ES-I3 (cell line): ENCODE measurements at regions not wholly inside any gene's neighbourhood (a gene's known extent, or its start where the extent isn't known, plus 50 kb on each side); places are given as distances from the start of the nearest gene placed in this dataset.

ENCODE experiments used
- H3K36me3 ChIP-seq: 2 replicates; pipeline ENCODE4 v1.6.1; 2013; ENCODE audit warnings: mild to moderate bottlenecking, low read length, control low read depth, moderate library complexity; ENCODE audit not compliant: insufficient read depth
- H3K4me1 ChIP-seq: 2 replicates; pipeline ENCODE4 v1.6.1; 2013; ENCODE audit warnings: mild to moderate bottlenecking, control low read depth, low read length; ENCODE audit not compliant: insufficient read depth
- H3K9ac ChIP-seq: 2 replicates; pipeline ENCODE4 v1.6.1; 2013; ENCODE audit warnings: low read depth, mild to moderate bottlenecking, low read length, moderate library complexity
- H3K9me3 ChIP-seq: 2 replicates; pipeline ENCODE4 v1.6.1; 2013; ENCODE audit warnings: mild to moderate bottlenecking, low read length, moderate library complexity; ENCODE audit not compliant: control insufficient read depth, insufficient read depth

GRCh38 chr13:68834375-68834774 lies 1273.3 kb upstream of the ATXN8OS start:
- no peaks in the 10 kb centered on the region for H3K9me3 ChIP-seq
- no peaks in the 10 kb centered on the region for H3K4me1 ChIP-seq
- no peaks in the 10 kb centered on the region for H3K36me3 ChIP-seq
- H3K9ac ChIP-seq = no peak overlapping the region

DNA sequence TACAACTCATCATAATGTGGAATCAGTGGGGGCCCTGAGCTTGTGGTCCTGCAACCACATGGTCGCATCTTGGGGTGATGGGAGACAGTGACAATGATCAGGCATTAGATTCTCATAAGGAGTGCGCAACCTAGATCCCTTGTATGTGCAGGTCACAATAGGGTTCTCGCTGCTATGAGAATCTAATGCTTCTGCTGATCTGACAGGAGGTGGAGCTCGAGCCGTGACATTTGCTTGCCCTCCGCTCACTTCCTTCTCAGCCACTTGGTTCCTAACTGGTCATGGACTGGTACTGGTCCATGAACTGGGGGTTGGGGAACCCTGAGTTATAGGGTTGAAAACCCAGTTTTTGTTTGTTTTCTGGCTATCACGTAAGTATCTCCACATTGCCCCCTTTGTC lies 1290.9 kb upstream of the ATXN8OS start:
- Histone ChIP-seq H3K4me1 (no peaks in the 10 kb centered on the region), H3K9me3 (no peaks in the 10 kb centered on the region), H3K36me3 (no peaks in the 10 kb centered on the region), H3K9ac (no peak overlapping the region)

GRCh38 chr13:68813180-68813796 lies 1294.3 kb upstream of the ATXN8OS start:
- Histone ChIP-seq H3K36me3 (no peaks in the 10 kb centered on the region), H3K9ac (no peak overlapping the region), H3K9me3 (no peaks in the 10 kb centered on the region), H3K4me1 (no peaks in the 10 kb centered on the region)

DNA sequence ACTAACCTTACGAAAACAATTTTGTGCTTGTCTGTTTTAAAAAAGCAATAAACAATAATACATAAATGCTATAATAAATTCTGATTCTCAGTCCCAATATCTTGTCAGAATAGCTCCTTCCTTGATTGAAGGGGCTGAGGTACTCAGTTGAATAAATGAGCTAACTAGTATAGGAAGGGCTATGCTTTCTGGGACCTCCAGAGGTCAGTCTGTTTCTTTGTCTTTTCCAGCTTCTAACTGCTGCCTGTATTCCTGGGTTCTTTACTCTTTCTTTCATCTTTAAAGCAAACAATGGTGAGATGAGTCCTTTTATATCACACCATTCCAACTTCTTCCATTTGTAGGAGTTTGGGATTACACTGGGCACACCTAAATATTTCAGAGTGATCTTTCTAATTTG lies 1297.0 kb upstream of the ATXN8OS start:
- no peaks in the 10 kb centered on the region for H3K36me3 ChIP-seq
- H3K4me1 ChIP-seq = no peaks in the 10 kb centered on the region
- no peak overlapping the region for H3K9ac ChIP-seq
- no peaks in the 10 kb centered on the region for H3K9me3 ChIP-seq

GRCh38 chr13:68808456-68808855 lies 1299.2 kb upstream of the ATXN8OS start:
- Histone ChIP-seq H3K9ac (no peak overlapping the region), H3K36me3 (no peaks in the 10 kb centered on the region), H3K9me3 (no peaks in the 10 kb centered on the region), H3K4me1 (no peaks in the 10 kb centered on the region)

DNA sequence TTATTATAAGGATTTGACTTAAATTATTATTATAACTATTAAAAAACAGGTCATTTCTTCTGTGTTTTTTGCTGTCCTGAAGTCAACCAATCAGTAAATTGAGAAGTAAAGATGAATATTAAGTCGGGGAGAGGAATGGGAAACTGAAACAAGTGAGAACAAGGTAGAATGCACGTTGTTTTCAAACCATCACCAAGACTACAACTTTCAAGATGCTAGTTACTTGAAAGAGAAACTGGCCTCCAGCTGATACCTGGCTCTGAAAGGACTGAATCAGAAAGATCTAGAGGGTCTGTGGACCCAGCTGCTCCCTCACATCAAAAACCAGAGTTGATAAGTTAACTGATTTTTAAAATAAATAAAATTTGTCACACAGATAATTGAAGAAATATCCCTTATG lies 1301.5 kb upstream of the ATXN8OS start:
- H3K9ac ChIP-seq = no peak overlapping the region
- H3K4me1 ChIP-seq = no peaks in the 10 kb centered on the region
- no peaks in the 10 kb centered on the region for H3K36me3 ChIP-seq
- H3K9me3 ChIP-seq = no peaks in the 10 kb centered on the region

DNA sequence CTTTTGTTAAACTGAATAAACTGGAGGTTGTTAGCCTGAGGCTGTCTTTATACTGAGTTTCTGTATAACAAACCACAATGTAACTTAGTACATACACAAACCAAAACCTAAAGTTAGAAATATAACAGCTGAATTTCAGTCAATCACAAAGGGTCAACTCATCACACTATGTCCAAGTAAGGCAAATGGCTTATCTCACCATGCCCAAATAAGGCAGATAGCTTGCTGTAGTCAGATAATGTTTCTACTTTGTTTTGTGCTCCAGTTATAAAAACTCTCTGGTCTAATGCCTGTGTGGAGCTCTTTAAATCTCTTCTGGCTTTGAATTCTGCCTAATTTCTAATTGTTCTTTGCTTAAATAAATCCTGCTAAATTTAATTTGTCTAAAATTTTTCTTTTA lies 1323.4 kb upstream of the ATXN8OS start:
- H3K36me3 ChIP-seq = no peaks in the 10 kb centered on the region
- H3K4me1 ChIP-seq = no peaks in the 10 kb centered on the region
- 0 out of 2 replicates have a peak, but pooled peaks cover 3% of the 10 kb centered on the region for H3K9me3 ChIP-seq
- no peak overlapping the region for H3K9ac ChIP-seq

GRCh38 chr13:68759617-68760016 lies 1348.0 kb upstream of the ATXN8OS start:
- H3K9me3 ChIP-seq = no peaks in the 10 kb centered on the region
- no peak overlapping the region for H3K9ac ChIP-seq

DNA sequence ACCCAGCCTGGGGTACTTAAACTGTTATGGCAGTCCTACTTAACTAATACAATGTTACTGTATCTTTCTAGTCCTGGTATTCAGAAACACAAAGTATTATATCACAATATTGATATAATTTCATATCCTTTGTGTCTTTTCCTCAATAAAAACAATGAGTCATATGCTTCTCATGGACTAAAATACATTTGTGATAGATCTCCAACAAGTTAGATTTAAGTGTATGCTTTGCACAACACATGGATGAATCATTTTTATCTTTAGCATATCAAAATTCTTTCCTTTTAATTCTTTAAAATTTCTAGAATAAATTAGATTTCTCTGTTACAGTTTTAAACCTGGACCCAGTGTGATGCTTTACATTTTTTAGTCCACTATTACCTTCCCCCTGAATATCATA lies 1357.8 kb upstream of the ATXN8OS start:
- Histone ChIP-seq H3K9me3 (no peaks in the 10 kb centered on the region), H3K4me1 (peaks cover 8% of the 10 kb centered on the region; the same call in 1 of the 2 replicates), H3K36me3 (no peaks in the 10 kb centered on the region), H3K9ac (no peak overlapping the region)

More at GRCh38 chr13:68759617-68760016, 1348.0 kb upstream of the ATXN8OS start:
- Histone ChIP-seq H3K36me3 (no peaks in the 10 kb centered on the region), H3K4me1 (no peaks in the 10 kb centered on the region)

DNA sequence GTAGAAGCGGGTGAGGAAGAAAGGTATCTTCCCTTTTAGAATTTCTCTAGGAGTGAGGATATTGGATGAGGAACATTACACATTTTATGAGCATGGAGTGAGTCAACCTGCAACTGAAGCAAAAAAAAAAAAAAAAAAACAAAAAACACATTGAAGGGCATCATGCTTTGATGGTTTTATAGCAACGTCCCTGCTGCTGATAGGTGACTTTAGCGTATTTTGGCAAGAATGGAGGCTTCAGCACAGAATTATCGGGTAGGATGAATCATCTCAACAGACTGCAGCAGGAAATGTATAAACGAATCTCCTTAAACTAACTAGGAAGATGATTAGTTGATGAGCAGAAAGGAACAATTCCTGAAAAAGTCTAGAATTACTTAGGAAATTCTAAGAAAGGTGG lies 1359.6 kb upstream of the ATXN8OS start:
- H3K36me3 ChIP-seq = no peaks in the 10 kb centered on the region
- H3K4me1 ChIP-seq = peaks cover 8% of the 10 kb centered on the region; the same call in 1 of the 2 replicates
- H3K9me3 ChIP-seq = no peaks in the 10 kb centered on the region
- no peak overlapping the region for H3K9ac ChIP-seq

DNA sequence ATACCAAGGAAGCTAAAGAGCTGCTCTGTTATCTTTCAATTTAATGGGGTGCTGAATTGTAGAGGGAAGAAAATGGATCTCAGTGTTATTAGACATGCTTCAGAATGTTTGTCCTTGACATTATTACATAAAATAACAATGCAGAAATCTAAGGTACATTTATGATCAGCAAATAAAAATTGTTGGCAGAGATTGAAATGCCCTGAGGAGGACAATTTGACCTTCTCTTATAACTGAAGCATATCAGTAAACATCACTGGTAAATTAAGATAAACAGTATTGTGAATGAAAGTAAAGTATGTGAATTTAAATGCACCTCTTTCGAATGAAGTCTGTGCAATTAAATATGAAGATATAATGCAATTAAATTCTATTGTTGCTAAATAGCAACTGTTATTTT lies 1362.1 kb upstream of the ATXN8OS start:
- Histone ChIP-seq H3K9ac (no peak overlapping the region), H3K9me3 (no peaks in the 10 kb centered on the region), H3K4me1 (peaks cover 8% of the 10 kb centered on the region; the same call in 1 of the 2 replicates), H3K36me3 (no peaks in the 10 kb centered on the region)

DNA sequence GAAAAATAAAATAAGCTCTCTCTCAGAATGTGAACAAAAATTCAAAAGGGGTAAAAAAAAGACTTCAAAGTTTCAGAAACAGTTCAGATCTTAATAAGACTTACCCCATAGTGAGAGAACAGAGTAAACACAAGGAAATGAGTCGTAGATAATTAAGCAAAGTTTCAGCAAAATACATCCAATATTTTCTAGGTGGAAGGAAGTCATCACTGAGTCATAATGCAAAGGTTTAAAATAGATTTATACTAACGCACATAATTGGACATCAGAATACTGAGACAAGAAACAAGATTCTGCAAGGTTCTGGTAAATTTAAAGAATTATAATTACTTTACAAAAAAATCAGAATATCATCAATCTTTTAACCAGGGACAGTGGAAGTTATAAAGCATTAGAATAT lies 1370.7 kb upstream of the ATXN8OS start:
- Histone ChIP-seq H3K36me3 (no peaks in the 10 kb centered on the region), H3K4me1 (no peaks in the 10 kb centered on the region; the same call in 1 of the 2 replicates), H3K9me3 (no peaks in the 10 kb centered on the region), H3K9ac (no peak overlapping the region)

DNA sequence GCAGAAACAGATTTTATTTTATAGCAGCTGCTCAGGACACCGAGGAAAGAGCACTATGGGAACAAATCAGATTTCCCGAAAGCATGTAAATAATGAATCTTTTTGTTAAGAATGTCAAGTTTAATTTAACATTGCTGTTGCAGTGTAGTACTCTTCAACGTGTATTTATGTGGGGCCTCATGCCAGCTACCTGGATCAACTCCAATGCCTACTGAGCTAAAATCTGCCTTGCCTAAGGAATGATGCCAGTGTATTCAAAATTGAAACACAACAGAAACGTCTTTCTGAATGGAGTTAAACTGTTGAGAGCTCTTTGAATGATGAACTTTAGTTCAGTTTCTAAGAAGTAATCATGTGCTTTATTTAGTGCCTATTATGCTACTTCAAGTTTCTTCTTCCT lies 1379.8 kb upstream of the ATXN8OS start:
- peaks cover under 1% of the 10 kb centered on the region; the same call in 1 of the 2 replicates for H3K4me1 ChIP-seq
- no peak overlapping the region for H3K9ac ChIP-seq
- H3K36me3 ChIP-seq = no peaks in the 10 kb centered on the region
- no peaks in the 10 kb centered on the region; the same call in 1 of the 2 replicates for H3K9me3 ChIP-seq

GRCh38 chr13:68727165-68727564 lies 1380.5 kb upstream of the ATXN8OS start:
- H3K9ac ChIP-seq = no peak overlapping the region
- H3K9me3 ChIP-seq = no peaks in the 10 kb centered on the region; the same call in 1 of the 2 replicates
- peaks cover 6% of the 10 kb centered on the region; the same call in 1 of the 2 replicates for H3K4me1 ChIP-seq
- H3K36me3 ChIP-seq = no peaks in the 10 kb centered on the region

DNA sequence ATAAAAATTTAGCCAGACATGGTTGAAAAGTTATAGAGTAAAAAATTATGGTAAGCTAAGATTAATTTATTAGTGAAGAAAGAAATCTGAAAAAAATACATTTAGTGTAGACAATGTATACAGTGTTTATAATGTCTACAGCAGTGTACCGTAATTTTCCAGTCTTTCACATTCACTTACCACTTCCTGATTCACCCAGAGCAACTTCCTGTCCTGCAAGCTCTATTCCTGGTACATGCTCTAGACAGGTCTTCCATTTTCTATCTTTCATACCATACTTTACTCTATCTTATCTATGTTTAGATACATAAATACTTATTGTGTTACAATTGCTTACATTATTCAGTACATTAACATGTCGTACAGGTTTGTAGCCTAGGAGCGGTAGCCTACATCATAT lies 1387.8 kb upstream of the ATXN8OS start:
- H3K9ac ChIP-seq = no peak overlapping the region
- H3K9me3 ChIP-seq = no peaks in the 10 kb centered on the region; the same call in 1 of the 2 replicates
- H3K36me3 ChIP-seq = no peaks in the 10 kb centered on the region
- H3K4me1 ChIP-seq = peaks cover 17% of the 10 kb centered on the region
